OCI-LY7 (cell line): ENCODE measurements at regions not wholly inside any gene's neighbourhood (a gene's known extent, or its start where the extent isn't known, plus 50 kb on each side); places are given as distances from the start of the nearest gene placed in this dataset.

Source experiments
- BruUV-seq: library from RNA; stranded (reverse); fragments of 400-500 nt; replicated peaks from 2 replicates; lab custom pipeline; 2021; lab: Mats Ljungman, UMichigan
- CTCF ChIA-PET: fragments of 300-600 bp; sonication (Branson Sonifier 250); formaldehyde crosslinking; loops from one replicate; lab custom pipeline; 2022; ENCODE audit warnings: antibody characterized with exemption; ENCODE audit not compliant: unreplicated experiment; lab: Charles Lee
- POLR2A ChIA-PET: fragments of 300-600 bp; sonication (Branson Sonifier 250); formaldehyde crosslinking; loops from one replicate; lab custom pipeline; 2022; ENCODE audit warnings: antibody characterized with exemption; lab: Charles Lee
- DNase-seq: peaks from one replicate; pipeline ENCODE4 v3.0.0-alpha.2; 2015; ENCODE audit warnings: low spot score
- H2AFZ ChIP-seq: fragments of 200-600 bp; sonication (generic), shearing (Covaris generic); 2 replicates; pipeline ENCODE4 v1.6.1; 2014; ENCODE audit warnings: mild to moderate bottlenecking, antibody characterized with exemption, low read length, moderate library complexity
- H3K27ac ChIP-seq: fragments of 200-600 bp; sonication (generic); 2 replicates; pipeline ENCODE4 v1.5.1; 2014; ENCODE audit warnings: mixed run types, low read depth, mild to moderate bottlenecking, moderate library complexity, low read length, inconsistent platforms; ENCODE audit not compliant: poor library complexity, severe bottlenecking
- H3K36me3 ChIP-seq: fragments of 200-600 bp; sonication (generic); 2 replicates; pipeline ENCODE4 v1.6.1; 2014; ENCODE audit warnings: mild to moderate bottlenecking, antibody characterized with exemption, low read length, moderate library complexity, mixed read lengths; ENCODE audit not compliant: insufficient read depth
- H3K4me1 ChIP-seq: fragments of 200-600 bp; sonication (generic); 2 replicates; pipeline ENCODE4 v1.5.1; 2014; ENCODE audit warnings: mild to moderate bottlenecking, low read length; ENCODE audit not compliant: insufficient read depth, poor library complexity, severe bottlenecking
- H3K4me2 ChIP-seq: fragments of 200-600 bp; sonication (generic); 2 replicates; pipeline ENCODE4 v1.6.1; 2014; ENCODE audit warnings: mild to moderate bottlenecking, low read length
- H3K4me3 ChIP-seq: fragments of 200-600 bp; sonication (generic); 2 replicates; pipeline ENCODE4 v1.5.1; 2014; ENCODE audit warnings: mild to moderate bottlenecking, low read depth, low read length; ENCODE audit not compliant: poor library complexity, severe bottlenecking
- H3K79me2 ChIP-seq: fragments of 200-600 bp; sonication (generic); 2 replicates; pipeline ENCODE4 v1.6.1; 2016; ENCODE audit warnings: low read depth, mild to moderate bottlenecking, low read length, moderate library complexity, mixed read lengths; ENCODE audit not compliant: insufficient read depth
- H3K9me2 ChIP-seq: fragments of 200-600 bp; sonication (generic); 2 replicates; pipeline ENCODE4 v1.6.1; 2016; ENCODE audit warnings: mild to moderate bottlenecking, low read length, mixed read lengths; ENCODE audit not compliant: insufficient read depth
- H3K9me3 ChIP-seq: fragments of 200-600 bp; sonication (generic); 2 replicates; pipeline ENCODE4 v1.6.1; 2014; ENCODE audit warnings: mild to moderate bottlenecking, mixed run types, low read length, mixed read lengths
- H4K20me1 ChIP-seq: fragments of 200-600 bp; sonication (generic); 2 replicates; pipeline ENCODE4 v1.6.1; 2014; ENCODE audit warnings: mild to moderate bottlenecking, antibody characterized with exemption, low read length, moderate library complexity, mixed read lengths; ENCODE audit not compliant: insufficient read depth
- CTCF ChIP-seq: fragments of 200-600 bp; sonication (generic); conservative IDR thresholded peaks from 2 replicates; pipeline ENCODE4 v1.5.1; 2014; ENCODE audit warnings: mild to moderate bottlenecking, antibody characterized with exemption, low read length, moderate library complexity, mixed read lengths
- EZH2phosphoT487 ChIP-seq: fragments of 200-600 bp; sonication (generic); IDR thresholded peaks from 2 replicates; pipeline ENCODE4 v1.6.1; 2018; ENCODE audit warnings: low read depth, borderline replicate concordance, mild to moderate bottlenecking, mixed run types, antibody characterized with exemption, low read length, moderate library complexity, mixed read lengths
- intact Hi-C: fragments of 100-400 bp; cut with micrococcal nuclease; formaldehyde crosslinking; loops from one replicate; pipeline ENCODE4 v1.10.0; 2022; ENCODE audit not compliant: unreplicated experiment

GRCh38 chr1:30035522-30036228 is 687.7 kb downstream of the MATN1 start:
- Histone ChIP-seq H3K79me2 (no peaks in the 10 kb centered on the region), H3K4me2 (no peak overlapping the region), H2AFZ (no peak overlapping the region), H3K27ac (no peak overlapping the region), H3K4me1 (no peaks in the 10 kb centered on the region), H3K9me3 (no peaks in the 10 kb centered on the region), H3K4me3 (no peak overlapping the region), H4K20me1 (no peaks in the 10 kb centered on the region), H3K9me2 (no peaks in the 10 kb centered on the region), H3K36me3 (no peaks in the 10 kb centered on the region)
- CTCF ChIA-PET, result interaction anchor here (0.6 kb wide), 1 partner anchor 768 kb away, joined by 3 read pairs; no protein-coding TSS in a partner anchor
- DNase-seq, result no peak
- intact Hi-C loops, result no loop called here
- TF ChIP-seq CTCF (no peak), EZH2phosphoT487 (no peak)
- POLR2A ChIA-PET, result no interaction called here
- no TSS peak for BruUV-seq

GRCh38 chr1:30034627-30035521 is 688.5 kb downstream of the MATN1 start:
- CTCF ChIA-PET, result interaction anchor here (0.6 kb wide), 1 partner anchor 768 kb away, joined by 3 read pairs; no protein-coding TSS in a partner anchor
- H3K4me2 ChIP-seq, result no peak overlapping the region
- no peaks in the 10 kb centered on the region for H3K36me3 ChIP-seq
- DNase-seq, result no peak
- TF ChIP-seq EZH2phosphoT487 (no peak), CTCF (no peak)
- H4K20me1 ChIP-seq, result no peaks in the 10 kb centered on the region
- BruUV-seq, result no TSS peak
- intact Hi-C loops, result no loop called here
- H3K4me3 ChIP-seq, result no peak overlapping the region
- H2AFZ ChIP-seq, result no peak overlapping the region
- H3K27ac ChIP-seq, result no peak overlapping the region
- no peaks in the 10 kb centered on the region for H3K79me2 ChIP-seq
- H3K4me1 ChIP-seq, result no peaks in the 10 kb centered on the region
- H3K9me2 ChIP-seq, result no peaks in the 10 kb centered on the region
- H3K9me3 ChIP-seq, result no peaks in the 10 kb centered on the region
- POLR2A ChIA-PET, result no interaction called here
